Neural cell (in vitro differentiated cells): ENCODE measurements at regions not wholly inside any gene's neighbourhood (a gene's known extent, or its start where the extent isn't known, plus 50 kb on each side); places are given as distances from the start of the nearest gene placed in this dataset.

ENCODE experiments used
- H2AFZ ChIP-seq: fragments of 200-600, 300-800 bp; sonication (generic), shearing (Covaris generic); 2 replicates; pipeline ENCODE4 v1.6.0; 2014; ENCODE audit warnings: low read depth, mild to moderate bottlenecking, antibody characterized with exemption, low read length, moderate library complexity
- H3F3A ChIP-seq: fragments of 200-600 bp; shearing (Covaris generic); 2 replicates; pipeline ENCODE4 v1.6.1; 2016; ENCODE audit warnings: mild to moderate bottlenecking, moderate library complexity, mixed read lengths, antibody characterized with exemption, low read length; ENCODE audit not compliant: insufficient read depth, poor library complexity, severe bottlenecking
- H3K27ac ChIP-seq: fragments of 200-600, 300-800 bp; sonication (generic), shearing (Covaris generic); 2 replicates; pipeline ENCODE4 v1.5.1; 2014; ENCODE audit warnings: mild to moderate bottlenecking, low read length, moderate library complexity
- H3K27me3 ChIP-seq: fragments of 300-800, 200-600 bp; sonication (generic), shearing (Covaris generic); 2 replicates; pipeline ENCODE4 v1.6.0; 2014; ENCODE audit warnings: mild to moderate bottlenecking, low read depth, low read length, moderate library complexity; ENCODE audit not compliant: insufficient read depth
- H3K36me3 ChIP-seq: fragments of 300-800, 200-600 bp; sonication (generic), shearing (Covaris generic); 2 replicates; pipeline ENCODE4 v1.5.1; 2014; ENCODE audit warnings: mild to moderate bottlenecking, antibody characterized with exemption, low read length, moderate library complexity; ENCODE audit not compliant: insufficient read depth
- H3K4me2 ChIP-seq: fragments of 300-800, 200-600 bp; sonication (generic), shearing (Covaris generic); 2 replicates; pipeline ENCODE4 v1.6.0; 2014; ENCODE audit warnings: mild to moderate bottlenecking, low read length
- H3K4me3 ChIP-seq: fragments of 300-800, 200-600 bp; sonication (generic), shearing (Covaris generic); 2 replicates; pipeline ENCODE4 v1.5.1; 2014; ENCODE audit warnings: mild to moderate bottlenecking, low read length, moderate library complexity
- H3K79me2 ChIP-seq: fragments of 200-600 bp; shearing (Covaris generic); replicated peaks from 2 replicates; pipeline ENCODE4 v1.6.0; 2014; ENCODE audit warnings: mild to moderate bottlenecking, low read length, moderate library complexity; ENCODE audit not compliant: insufficient read depth
- H3K9ac ChIP-seq: fragments of 300-800, 200-600 bp; sonication (generic), shearing (Covaris generic); 2 replicates; pipeline ENCODE4 v1.6.1; 2016; ENCODE audit warnings: mild to moderate bottlenecking, low read length, mixed read lengths
- H3K9me2 ChIP-seq: fragments of 200-600 bp; shearing (Covaris generic); 2 replicates; pipeline ENCODE4 v1.6.1; 2016; ENCODE audit warnings: mild to moderate bottlenecking, low read length, mixed read lengths; ENCODE audit not compliant: insufficient read depth
- H3K9me3 ChIP-seq: fragments of 200-600, 300-800 bp; sonication (generic), shearing (Covaris generic); 2 replicates; pipeline ENCODE4 v1.6.1; 2016; ENCODE audit warnings: mild to moderate bottlenecking, mixed run types, low read length, moderate library complexity, mixed read lengths
- H4K20me1 ChIP-seq: fragments of 200-600 bp; shearing (Covaris generic); 2 replicates; pipeline ENCODE4 v1.6.1; 2016; ENCODE audit warnings: mild to moderate bottlenecking, mixed run types; ENCODE audit not compliant: insufficient read depth
- CTCF ChIP-seq: fragments of 450-650 bp; IDR thresholded peaks from 2 replicates; pipeline ENCODE4 v1.5.1; 2014; ENCODE audit warnings: antibody characterized with exemption, mild to moderate bottlenecking, moderate library complexity; ENCODE audit not compliant: poor library complexity, severe bottlenecking
- EP300 ChIP-seq: fragments of 450-650 bp; conservative IDR thresholded peaks from 2 replicates; pipeline ENCODE4 v1.6.1; 2014; ENCODE audit warnings: antibody characterized with exemption, mild to moderate bottlenecking, moderate library complexity; ENCODE audit not compliant: poor library complexity, severe bottlenecking
- EZH2 ChIP-seq: fragments of 200-600, 300-800 bp; shearing (Covaris generic), sonication (generic); IDR thresholded peaks from 2 replicates; pipeline ENCODE4 v1.6.1; 2014; ENCODE audit warnings: antibody characterized with exemption, low read length, borderline replicate concordance, mild to moderate bottlenecking; ENCODE audit not compliant: insufficient read depth, poor library complexity, severe bottlenecking
- MXI1 ChIP-seq: fragments of 450-650 bp; conservative IDR thresholded peaks from 2 replicates; pipeline ENCODE4 v1.6.1; 2014; ENCODE audit warnings: antibody characterized with exemption, mild to moderate bottlenecking; ENCODE audit not compliant: poor library complexity, severe bottlenecking
- POLR2AphosphoS5 ChIP-seq: IDR thresholded peaks from 2 replicates; pipeline ENCODE4 v1.6.1; 2012
- RAD21 ChIP-seq: fragments of 450-650 bp; conservative IDR thresholded peaks from 2 replicates; pipeline ENCODE4 v1.6.1; 2014; ENCODE audit warnings: antibody characterized with exemption, mild to moderate bottlenecking, moderate library complexity
- REST ChIP-seq: IDR thresholded peaks from 2 replicates; pipeline ENCODE4 v1.6.1; 2012; ENCODE audit warnings: borderline replicate concordance
- SMC3 ChIP-seq: fragments of 450-650 bp; conservative IDR thresholded peaks from 2 replicates; pipeline ENCODE4 v1.6.1; 2014; ENCODE audit warnings: antibody characterized with exemption, mild to moderate bottlenecking, moderate library complexity; ENCODE audit not compliant: poor library complexity
- TAF1 ChIP-seq: IDR thresholded peaks from 2 replicates; pipeline ENCODE4 v1.6.1; 2012; ENCODE audit warnings: low read depth

- H3K9me3 ChIP-seq: no peaks in the 10 kb centered on the region
- no peaks in the 10 kb centered on the region for H3F3A ChIP-seq
- H3K9me2 ChIP-seq: no peaks in the 10 kb centered on the region
- no peaks in the 10 kb centered on the region for H3K36me3 ChIP-seq
- H3K79me2 ChIP-seq: no peaks in the 10 kb centered on the region
- H3K27me3 ChIP-seq: no peaks in the 10 kb centered on the region
- H3K27ac ChIP-seq: no peak overlapping the region
- TF ChIP-seq REST: no peak
- no peak for TF ChIP-seq CTCF
- no peak for TF ChIP-seq RAD21
- no peak for TF ChIP-seq MXI1
- TF ChIP-seq TAF1: no peak
- no peak for TF ChIP-seq EP300
- no peak for TF ChIP-seq EZH2
- no peak for TF ChIP-seq POLR2AphosphoS5
- TF ChIP-seq SMC3: no peak
- no peak overlapping the region for H2AFZ ChIP-seq
- H3K4me3 ChIP-seq: no peak overlapping the region
- no peak overlapping the region for H3K9ac ChIP-seq
- no peaks in the 10 kb centered on the region for H4K20me1 ChIP-seq
- no peak overlapping the region for H3K4me2 ChIP-seq
Observed at GRCh38 chr4:24666816-24667477, 82.6 kb upstream of the DHX15 start.

- Histone ChIP-seq H2AFZ (no peak overlapping the region), H3K4me2 (no peak overlapping the region), H3K4me3 (no peak overlapping the region), H3K36me3 (no peaks in the 10 kb centered on the region), H3F3A (no peaks in the 10 kb centered on the region), H3K27ac (no peak overlapping the region), H3K9me2 (no peaks in the 10 kb centered on the region), H4K20me1 (no peaks in the 10 kb centered on the region), H3K79me2 (no peaks in the 10 kb centered on the region), H3K27me3 (no peaks in the 10 kb centered on the region), H3K9ac (no peak overlapping the region), H3K9me3 (no peaks in the 10 kb centered on the region)
- no peak for TF ChIP-seq EZH2
- no peak for TF ChIP-seq CTCF
- TF ChIP-seq MXI1: no peak
- no peak for TF ChIP-seq POLR2AphosphoS5
- no peak for TF ChIP-seq EP300
- TF ChIP-seq SMC3: no peak
- no peak for TF ChIP-seq REST
- no peak for TF ChIP-seq TAF1
- no peak for TF ChIP-seq RAD21
Observed at GRCh38 chr4:24668956-24669355, 84.6 kb upstream of the DHX15 start.
